Posterior vena cava (tissue), 2 donors: ENCODE measurements at regions not wholly inside any gene's neighbourhood (a gene's known extent, or its start where the extent isn't known, plus 50 kb on each side); places are given as distances from the start of the nearest gene placed in this dataset.

Experiments
- DNase-seq: peaks from one replicate; pipeline ENCODE4 v3.0.0-alpha.2; 2020; ENCODE audit warnings: low spot score
- intact Hi-C, 2 donors: fragments of 100-400 bp; cut with DNase I; formaldehyde crosslinking; loops; one replicate each; pipeline versions ENCODE4 v1.14.1 to v1.14.2; 2022 to 2023
- donor health status: DM: yes; HTN: yes; CAD: no.
- donor health status: DM: yes; HTN: yes; CAD: no.

GRCh38 chr4:124212815-124213630 is 499.5 kb downstream of the ANKRD50 start:
- DNase-seq: no peak
- intact Hi-C loops: no loop called here

DNA sequence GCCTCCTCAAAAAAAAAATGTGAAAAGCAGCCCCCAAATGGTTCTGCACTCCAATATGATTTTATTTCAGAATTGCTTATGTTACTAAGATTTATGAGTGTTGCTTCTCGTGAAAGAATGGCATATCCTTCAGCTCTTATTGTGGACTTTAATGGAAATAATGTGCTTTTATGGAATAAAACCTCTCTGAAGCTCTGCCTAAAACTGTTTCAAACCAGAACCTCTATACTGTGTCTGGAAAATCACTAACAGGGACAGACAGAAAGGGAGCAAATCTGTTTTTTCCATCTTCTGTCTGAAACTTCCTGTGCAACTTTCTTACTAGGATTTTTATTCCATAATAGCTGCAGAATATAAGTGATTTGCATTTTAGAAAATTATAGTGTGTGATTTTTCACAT is 493.1 kb downstream of the ANKRD50 start:
- no peak for DNase-seq
- intact Hi-C loops: no loop called here

GRCh38 chr4:124224256-124224655 is 488.3 kb downstream of the ANKRD50 start:
- intact Hi-C loops: no loop called here
- DNase-seq: no peak

GRCh38 chr4:124227981-124228380 is 484.6 kb downstream of the ANKRD50 start:
- intact Hi-C loops: no loop called here
- DNase-seq: no peak

DNA sequence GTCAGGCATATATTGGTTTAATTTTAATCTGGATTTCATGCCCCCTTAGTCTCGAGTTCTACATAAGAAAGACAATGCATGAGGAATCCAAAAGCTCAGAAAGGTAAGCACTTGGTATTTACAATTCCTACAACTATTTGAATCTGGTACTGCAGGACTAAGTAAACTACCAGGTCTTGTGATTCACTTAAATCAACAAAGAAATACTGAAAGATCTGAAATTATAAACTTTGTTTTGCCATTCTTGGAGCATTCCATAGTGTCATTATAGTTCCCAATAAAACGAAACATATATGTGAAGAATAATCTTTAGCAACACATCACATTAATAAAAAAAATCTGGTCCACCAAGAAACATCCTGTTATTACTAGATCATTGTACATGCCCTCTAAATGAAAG is 482.3 kb downstream of the ANKRD50 start:
- no peak for DNase-seq
- intact Hi-C loops: no loop called here

DNA sequence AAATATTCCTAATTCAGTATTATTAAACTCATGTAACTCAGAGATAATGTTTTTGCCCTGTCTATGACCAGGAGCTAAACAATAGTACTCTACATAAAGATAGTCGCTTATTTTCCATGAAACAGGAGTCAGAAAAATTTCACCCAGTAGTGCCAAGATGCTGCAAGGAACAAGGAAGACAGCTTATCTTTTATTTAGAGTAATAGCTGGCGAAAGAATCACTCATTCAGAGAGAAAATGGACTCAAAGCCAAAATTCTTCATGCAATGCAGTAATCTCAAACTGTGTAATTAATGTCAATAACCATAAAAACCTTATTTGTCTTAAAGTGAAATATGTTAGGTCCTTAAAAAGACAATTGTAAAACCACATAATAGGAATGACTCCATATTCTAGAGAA is 477.8 kb downstream of the ANKRD50 start:
- intact Hi-C loops: no loop called here
- DNase-seq: no peak

GRCh38 chr4:124243671-124244366 is 468.7 kb downstream of the ANKRD50 start:
- intact Hi-C loops: no loop called here
- no peak for DNase-seq

GRCh38 chr4:124253080-124253479 is 459.5 kb downstream of the ANKRD50 start:
- no peak for DNase-seq
- intact Hi-C loops: no loop called here

- intact Hi-C loops: loop anchor here in 1 of 2 donors (5.0 to 10.0 kb wide), 2 partner anchors 490 to 868 kb away; partner anchors contain the start of gene SPRY1
- DNase-seq: no peak
Measured at GRCh38 chr4:124262211-124263179, 450.0 kb downstream of the ANKRD50 start.

- no peak for DNase-seq
- intact Hi-C loops: loop anchor here in 1 of 2 donors (10.0 kb wide), 1 partner anchor 871 kb away; the partner anchor contains the start of gene SPRY1
Measured at GRCh38 chr4:124265701-124266100, 446.8 kb downstream of the ANKRD50 start.

DNA sequence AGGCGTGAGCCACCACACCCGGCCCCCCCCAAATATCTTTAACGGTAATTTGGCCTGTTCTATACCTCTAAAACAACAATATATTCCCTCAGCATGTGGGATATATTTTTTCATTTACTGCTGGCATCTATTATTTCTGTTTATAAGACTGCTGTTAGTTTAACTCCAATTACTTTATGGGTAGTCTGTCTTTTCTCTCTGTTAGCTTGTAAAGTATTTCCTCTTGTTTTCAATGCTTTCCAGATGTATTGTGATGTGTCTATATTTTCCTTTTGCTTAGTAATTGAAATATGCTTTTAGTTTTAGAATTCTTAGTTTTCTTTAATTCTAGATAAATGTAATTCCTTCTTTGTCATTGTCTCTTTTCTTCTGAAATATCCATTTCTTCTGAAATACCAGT is 445.8 kb downstream of the ANKRD50 start:
- intact Hi-C loops: loop anchor here in 1 of 2 donors (10.0 kb wide), 1 partner anchor 872 kb away; the partner anchor contains the start of gene SPRY1

DNA sequence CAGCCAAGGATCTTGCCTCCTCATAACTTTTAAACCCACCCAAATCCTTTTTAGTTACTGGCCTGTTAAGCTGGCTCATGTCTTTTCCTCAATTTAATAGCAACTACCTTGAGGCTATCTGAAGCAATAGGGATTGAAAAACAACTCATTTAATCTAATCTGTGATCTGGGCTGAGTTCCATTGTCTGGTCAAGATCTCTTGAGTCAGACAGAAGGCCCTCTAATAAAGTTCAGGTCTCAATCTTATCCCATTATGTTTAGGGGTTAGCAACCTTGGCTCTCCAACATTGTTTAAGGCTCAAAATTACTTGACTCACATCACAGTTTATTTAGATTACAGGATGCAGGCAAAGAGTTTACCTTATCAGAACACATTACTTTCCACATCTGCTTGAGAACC is 436.1 kb downstream of the ANKRD50 start:
- intact Hi-C loops: no loop called here
- DNase-seq: no peak

More for the DNA sequence above, 445.8 kb downstream of the ANKRD50 start:
- no peak for DNase-seq

GRCh38 chr4:124277691-124278090 is 434.8 kb downstream of the ANKRD50 start:
- intact Hi-C loops: no loop called here
- no peak for DNase-seq

DNA sequence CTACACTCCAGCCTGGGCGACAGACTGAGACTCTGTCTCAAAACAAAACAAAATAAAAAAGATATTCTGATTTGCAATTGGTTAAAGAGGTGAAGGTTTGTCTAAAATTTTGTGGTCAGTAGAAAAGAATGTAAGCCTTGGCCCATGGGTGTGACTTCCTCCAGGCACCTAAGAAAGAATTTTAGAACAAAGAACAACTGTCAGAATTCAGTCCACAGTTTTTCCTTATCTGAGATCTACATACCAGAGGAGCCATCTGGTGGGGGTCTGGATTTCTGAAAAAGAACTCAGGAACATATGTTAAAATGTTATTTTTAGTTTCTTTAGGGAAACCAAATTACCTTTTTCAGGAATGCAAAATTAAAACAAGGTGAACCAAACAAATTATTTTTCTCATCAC is 434.1 kb downstream of the ANKRD50 start:
- no peak for DNase-seq
- intact Hi-C loops: no loop called here

DNA sequence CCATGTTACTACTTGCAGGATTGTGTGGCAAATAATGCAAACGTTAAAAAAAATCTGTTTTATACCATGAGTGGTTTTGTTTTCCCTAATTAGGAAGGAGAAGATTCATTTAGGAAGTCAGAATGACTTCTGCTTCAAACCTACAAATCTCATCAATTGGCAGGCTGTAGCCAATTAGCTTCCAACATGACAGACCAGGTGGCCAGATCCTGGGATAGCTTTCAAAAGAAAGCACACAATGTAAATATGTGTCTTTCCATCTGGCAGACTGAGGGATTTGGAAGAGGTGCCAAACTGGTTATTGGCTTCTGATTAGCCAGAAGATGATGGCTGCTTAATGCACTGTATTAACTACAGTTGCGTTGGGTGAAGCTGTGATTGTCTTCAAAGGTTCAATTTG is 432.8 kb downstream of the ANKRD50 start:
- DNase-seq: no peak
- intact Hi-C loops: no loop called here

GRCh38 chr4:124282301-124282898 is 430.1 kb downstream of the ANKRD50 start:
- DNase-seq: no peak
- intact Hi-C loops: no loop called here

DNA sequence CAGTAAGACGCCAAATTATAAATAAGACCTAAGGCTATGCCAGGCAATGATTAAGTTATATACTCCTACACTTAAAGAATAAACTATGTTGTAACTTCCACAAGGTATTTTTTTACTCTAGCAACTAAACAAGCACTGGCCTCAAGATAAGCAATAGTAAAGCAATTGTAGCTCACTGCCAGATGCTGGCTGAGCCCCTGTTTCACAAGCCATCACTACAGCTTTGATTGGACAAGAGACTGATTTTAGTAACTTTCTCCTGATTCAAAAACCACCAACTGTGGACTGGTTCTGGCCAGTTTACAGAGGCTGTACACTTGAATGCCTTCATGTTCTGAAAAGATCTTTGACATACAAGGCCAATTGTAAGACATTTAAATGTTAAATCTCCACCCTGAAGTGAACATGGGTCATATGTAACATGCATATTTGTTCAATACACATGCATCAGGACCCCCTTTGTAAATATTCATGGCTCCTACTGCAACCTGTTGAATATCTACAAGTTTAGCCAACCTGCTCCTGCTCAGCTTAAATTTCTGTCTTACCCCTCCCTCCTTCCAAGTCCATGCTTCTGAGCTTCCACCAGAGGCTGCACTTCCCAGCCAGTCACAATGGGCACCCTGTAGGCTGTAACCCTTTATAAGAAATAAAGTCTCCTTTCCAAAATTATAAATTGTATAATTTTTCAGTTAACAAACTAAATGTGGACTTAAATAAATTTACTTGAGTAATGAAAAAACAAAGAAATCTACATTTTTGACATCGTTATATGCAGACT is 423.6 kb downstream of the ANKRD50 start:
- DNase-seq: no peak
- intact Hi-C loops: no loop called here

DNA sequence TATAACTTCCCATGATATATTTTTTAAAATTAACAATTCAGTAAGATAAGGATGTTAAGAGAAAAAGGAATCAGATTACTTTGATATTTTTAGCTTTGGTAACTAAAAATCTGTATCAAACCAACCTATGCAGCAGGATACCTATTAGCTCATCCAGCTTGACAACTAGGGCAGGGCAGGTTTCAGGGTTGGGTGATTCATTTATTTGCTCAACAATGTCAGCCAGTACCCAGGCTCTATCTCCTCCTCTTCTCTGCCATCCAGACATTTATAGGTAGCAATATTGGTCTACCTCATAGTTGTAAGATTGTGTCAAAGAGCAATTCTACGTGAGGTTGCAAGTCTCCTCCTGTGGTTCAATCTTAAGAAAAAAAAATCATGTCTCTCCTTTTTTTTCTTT is 421.9 kb downstream of the ANKRD50 start:
- DNase-seq: no peak

More for the DNA sequence above, 421.9 kb downstream of the ANKRD50 start:
- intact Hi-C loops: no loop called here
